Parathyroid adenoma (tissue), 2 donors: ENCODE measurements at regions not wholly inside any gene's neighbourhood (a gene's known extent, or its start where the extent isn't known, plus 50 kb on each side); places are given as distances from the start of the nearest gene placed in this dataset.

ENCODE experiments used
- H2AFZ ChIP-seq: fragments of 300-600 bp; sonication (generic); one replicate; pipeline ENCODE4 v1.7.0; 2017; ENCODE audit warnings: antibody characterized with exemption, mild to moderate bottlenecking
- H3K27ac ChIP-seq: fragments of 300-600 bp; sonication (generic); one replicate; pipeline ENCODE4 v1.7.0; 2017
- H3K27me3 ChIP-seq: fragments of 300-600 bp; sonication (generic); one replicate; pipeline ENCODE4 v1.7.0; 2017; ENCODE audit warnings: low read length; ENCODE audit not compliant: control insufficient read depth, insufficient read depth
- H3K36me3 ChIP-seq: fragments of 300-600 bp; sonication (generic); one replicate; pipeline ENCODE4 v1.7.0; 2017; ENCODE audit warnings: low read length; ENCODE audit not compliant: control insufficient read depth, insufficient read depth
- H3K4me1 ChIP-seq: fragments of 300-600 bp; sonication (generic); one replicate; pipeline ENCODE4 v1.7.0; 2017; ENCODE audit warnings: control low read depth
- H3K4me2 ChIP-seq: fragments of 300-600 bp; sonication (generic); one replicate; pipeline ENCODE4 v1.7.0; 2017; ENCODE audit warnings: low read length
- H3K4me3 ChIP-seq: fragments of 300-600 bp; sonication (generic); one replicate; pipeline ENCODE4 v1.7.0; 2017; ENCODE audit warnings: low read depth, low read length
- H3K79me2 ChIP-seq: fragments of 300-600 bp; sonication (generic); one replicate; pipeline ENCODE4 v1.7.0; 2017; ENCODE audit warnings: control low read depth
- H3K9ac ChIP-seq: fragments of 300-600 bp; sonication (generic); one replicate; pipeline ENCODE4 v1.7.0; 2017; ENCODE audit warnings: mild to moderate bottlenecking
- H3K9me3 ChIP-seq: fragments of 300-600 bp; sonication (generic); one replicate; pipeline ENCODE4 v1.7.0; 2017; ENCODE audit warnings: low read length; ENCODE audit not compliant: control insufficient read depth
- CTCF ChIP-seq: fragments of 300-600 bp; sonication (generic); IDR thresholded peaks from one replicate; pipeline ENCODE4 v1.7.0; 2017; ENCODE audit warnings: antibody characterized with exemption, mild to moderate bottlenecking
- donor health status: primary hyperparathyroidism.

GRCh38 chr11:81211050-81211449, 1522.6 kb downstream of the FAM181B start:
- TF ChIP-seq CTCF: no peak
- no peak overlapping the region for H3K27ac ChIP-seq
- H3K27me3 ChIP-seq: no peaks in the 10 kb centered on the region
- H2AFZ ChIP-seq: no peak overlapping the region
- no peaks in the 10 kb centered on the region for H3K79me2 ChIP-seq
- H3K36me3 ChIP-seq: no peaks in the 10 kb centered on the region
- no peak overlapping the region for H3K4me3 ChIP-seq
- no peaks in the 10 kb centered on the region for H3K9me3 ChIP-seq
- H3K4me2 ChIP-seq: no peak overlapping the region
- no peaks in the 10 kb centered on the region for H3K4me1 ChIP-seq
- no peak overlapping the region for H3K9ac ChIP-seq

GRCh38 chr11:81207421-81208054, 1526.1 kb downstream of the FAM181B start:
- no peak overlapping the region for H3K9ac ChIP-seq
- H3K9me3 ChIP-seq: no peaks in the 10 kb centered on the region
- H3K36me3 ChIP-seq: no peaks in the 10 kb centered on the region
- no peak for TF ChIP-seq CTCF
- no peak overlapping the region for H3K4me3 ChIP-seq
- no peaks in the 10 kb centered on the region for H3K79me2 ChIP-seq
- no peaks in the 10 kb centered on the region for H3K4me1 ChIP-seq
- H2AFZ ChIP-seq: no peak overlapping the region
- H3K27ac ChIP-seq: no peak overlapping the region
- no peaks in the 10 kb centered on the region for H3K27me3 ChIP-seq
- H3K4me2 ChIP-seq: no peak overlapping the region

- H3K27ac ChIP-seq: no peak overlapping the region
- H3K27me3 ChIP-seq: no peaks in the 10 kb centered on the region
- no peak overlapping the region for H2AFZ ChIP-seq
- H3K9ac ChIP-seq: no peak overlapping the region
- H3K4me3 ChIP-seq: no peak overlapping the region
- no peaks in the 10 kb centered on the region for H3K36me3 ChIP-seq
- no peaks in the 10 kb centered on the region for H3K9me3 ChIP-seq
- H3K4me1 ChIP-seq: no peaks in the 10 kb centered on the region
- no peak overlapping the region for H3K4me2 ChIP-seq
- no peaks in the 10 kb centered on the region for H3K79me2 ChIP-seq
- no peak for TF ChIP-seq CTCF
Measured at GRCh38 chr11:81203876-81204275, 1529.8 kb downstream of the FAM181B start.

GRCh38 chr11:81197396-81197795, 1536.3 kb downstream of the FAM181B start:
- no peaks in the 10 kb centered on the region for H3K36me3 ChIP-seq
- H3K9me3 ChIP-seq: no peaks in the 10 kb centered on the region
- H3K27me3 ChIP-seq: no peaks in the 10 kb centered on the region
- H3K4me3 ChIP-seq: no peak overlapping the region
- H3K4me1 ChIP-seq: no peaks in the 10 kb centered on the region
- no peak overlapping the region for H2AFZ ChIP-seq
- TF ChIP-seq CTCF: no peak
- no peak overlapping the region for H3K27ac ChIP-seq
- no peaks in the 10 kb centered on the region for H3K79me2 ChIP-seq
- H3K9ac ChIP-seq: no peak overlapping the region
- no peak overlapping the region for H3K4me2 ChIP-seq

GRCh38 chr11:81192516-81192915, 1541.1 kb downstream of the FAM181B start:
- Histone ChIP-seq H3K4me1 (no peaks in the 10 kb centered on the region), H3K4me2 (no peak overlapping the region), H3K27me3 (no peaks in the 10 kb centered on the region), H3K9me3 (no peaks in the 10 kb centered on the region), H3K27ac (no peak overlapping the region), H3K9ac (no peak overlapping the region), H3K36me3 (no peaks in the 10 kb centered on the region), H3K4me3 (no peak overlapping the region), H3K79me2 (no peaks in the 10 kb centered on the region), H2AFZ (no peak overlapping the region)
- TF ChIP-seq CTCF: no peak
